ENCODE measurements at regions not wholly inside any gene's neighbourhood (a gene's known extent, or its start where the extent isn't known, plus 50 kb on each side); places are given as distances from the start of the nearest gene placed in this dataset.
"Not testable (repeated sequence)": the region's sequence is repeated elsewhere in the genome, so short reads cannot be mapped to it uniquely, and the experiment has no call there.

DNA sequence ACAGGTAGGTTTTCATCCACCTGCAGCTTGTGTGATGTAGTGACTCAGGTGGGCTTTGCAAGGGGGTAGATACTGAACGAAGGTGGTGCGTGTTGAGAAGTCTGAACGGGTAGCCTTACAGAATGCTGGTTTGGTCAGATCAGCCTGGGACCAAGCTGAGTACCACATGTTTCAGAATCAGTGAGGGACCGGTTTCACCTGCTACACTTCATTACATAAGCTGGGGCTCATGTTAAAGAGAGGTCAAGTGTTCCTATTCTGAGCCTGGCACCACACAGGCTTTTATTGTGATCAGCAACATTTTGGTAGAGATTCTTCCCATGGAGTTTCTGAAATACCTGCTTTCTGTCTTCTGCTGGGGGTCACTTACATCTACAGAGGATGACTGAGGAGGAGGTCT, 207.4 kb upstream of the EEF2KMT start:
- no peaks in the 10 kb centered on the region for H3K36me3 ChIP-seq (ENCODE audit: low read depth)
- ATAC-seq (ENCODE audit: low read depth) (no peak), DNase-seq (ENCODE audit: low spot score) (no peak)
- TF ChIP-seq, protein P1, sequence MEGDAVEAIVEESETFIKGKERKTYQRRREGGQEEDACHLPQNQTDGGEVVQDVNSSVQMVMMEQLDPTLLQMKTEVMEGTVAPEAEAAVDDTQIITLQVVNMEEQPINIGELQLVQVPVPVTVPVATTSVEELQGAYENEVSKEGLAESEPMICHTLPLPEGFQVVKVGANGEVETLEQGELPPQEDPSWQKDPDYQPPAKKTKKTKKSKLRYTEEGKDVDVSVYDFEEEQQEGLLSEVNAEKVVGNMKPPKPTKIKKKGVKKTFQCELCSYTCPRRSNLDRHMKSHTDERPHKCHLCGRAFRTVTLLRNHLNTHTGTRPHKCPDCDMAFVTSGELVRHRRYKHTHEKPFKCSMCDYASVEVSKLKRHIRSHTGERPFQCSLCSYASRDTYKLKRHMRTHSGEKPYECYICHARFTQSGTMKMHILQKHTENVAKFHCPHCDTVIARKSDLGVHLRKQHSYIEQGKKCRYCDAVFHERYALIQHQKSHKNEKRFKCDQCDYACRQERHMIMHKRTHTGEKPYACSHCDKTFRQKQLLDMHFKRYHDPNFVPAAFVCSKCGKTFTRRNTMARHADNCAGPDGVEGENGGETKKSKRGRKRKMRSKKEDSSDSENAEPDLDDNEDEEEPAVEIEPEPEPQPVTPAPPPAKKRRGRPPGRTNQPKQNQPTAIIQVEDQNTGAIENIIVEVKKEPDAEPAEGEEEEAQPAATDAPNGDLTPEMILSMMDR (IDR thresholded peaks at IDR 0.05; ENCODE audit: poor library complexity, severe bottlenecking): no peak
- no peak overlapping the region for H3K27ac ChIP-seq (ENCODE audit: poor library complexity, severe bottlenecking)
- H3K4me1 ChIP-seq (ENCODE audit: insufficient read depth, poor library complexity, severe bottlenecking): no peaks in the 10 kb centered on the region
- H3K27me3 ChIP-seq (ENCODE audit: insufficient read depth, poor library complexity, severe bottlenecking): no peaks in the 10 kb centered on the region
- no peaks in the 10 kb centered on the region for H3K9me3 ChIP-seq (ENCODE audit: severe bottlenecking)
- H3K4me3 ChIP-seq (ENCODE audit: severe bottlenecking): no peak overlapping the region

DNA sequence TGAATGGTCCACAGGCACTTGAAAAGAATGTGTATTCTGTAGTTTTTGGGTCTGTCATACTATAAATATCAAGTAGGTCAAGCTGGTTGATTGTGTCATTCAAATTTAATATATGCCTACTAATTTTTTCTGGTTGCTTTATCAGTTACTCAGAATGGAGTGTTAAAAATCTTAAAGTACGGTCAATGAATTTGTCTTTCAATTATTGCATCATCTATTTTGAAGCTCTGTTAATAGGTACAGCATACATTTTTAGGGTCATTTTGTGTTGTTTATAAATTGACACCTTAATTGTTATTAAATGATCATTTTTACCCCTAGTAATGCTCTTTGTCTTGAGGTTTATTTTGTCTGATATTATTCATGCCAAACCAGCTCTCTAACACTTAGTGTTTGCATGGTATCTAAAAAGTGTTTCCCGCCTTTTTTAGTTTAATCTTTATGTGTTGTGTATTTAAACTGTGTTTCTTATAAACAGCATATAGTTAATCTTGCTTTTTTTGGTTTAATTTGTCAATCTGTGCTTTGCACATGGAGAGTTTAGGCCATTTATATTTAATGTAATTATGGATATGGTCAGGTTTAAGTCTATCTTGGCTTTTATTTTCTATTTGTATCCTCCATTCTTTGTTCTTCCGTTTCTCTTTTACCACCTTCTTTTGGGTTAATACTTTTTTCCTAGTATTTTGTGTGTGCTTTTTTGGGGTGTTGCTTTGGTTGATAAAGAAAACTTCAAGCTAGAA, 204.9 kb upstream of the EEF2KMT start:
- no peaks in the 10 kb centered on the region for H3K9me3 ChIP-seq (ENCODE audit: severe bottlenecking)
- TF ChIP-seq, protein P1 (IDR thresholded peaks at IDR 0.05; ENCODE audit: poor library complexity, severe bottlenecking): no peak
- ATAC-seq (ENCODE audit: low read depth) (no peak), DNase-seq (ENCODE audit: low spot score) (no peak)
- no peak overlapping the region for H3K4me3 ChIP-seq (ENCODE audit: severe bottlenecking)
- H3K36me3 ChIP-seq (ENCODE audit: low read depth): no peaks in the 10 kb centered on the region
- H3K27ac ChIP-seq (ENCODE audit: poor library complexity, severe bottlenecking): no peak overlapping the region
- no peaks in the 10 kb centered on the region for H3K4me1 ChIP-seq (ENCODE audit: insufficient read depth, poor library complexity, severe bottlenecking)
- H3K27me3 ChIP-seq (ENCODE audit: insufficient read depth, poor library complexity, severe bottlenecking): no peaks in the 10 kb centered on the region

DNA sequence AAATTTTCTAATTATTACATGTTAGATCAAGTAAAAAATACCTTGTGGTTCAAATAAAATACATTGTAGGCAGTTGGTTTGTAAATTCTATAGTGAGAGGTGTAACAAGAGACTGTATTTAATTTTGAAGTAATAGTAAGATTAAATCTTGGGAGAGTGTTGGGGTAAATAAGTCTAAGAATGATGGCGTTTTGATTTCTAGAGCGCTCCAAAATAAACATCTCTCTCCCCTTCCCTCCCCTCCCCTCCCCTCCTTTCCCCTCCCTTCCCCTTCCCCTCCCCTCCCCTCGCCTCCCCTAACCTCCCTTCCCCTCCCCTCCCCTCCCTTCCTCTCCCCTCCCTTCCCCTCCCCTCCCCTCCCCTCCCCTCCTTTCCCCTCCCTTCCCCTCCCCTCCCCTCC, 200.6 kb upstream of the EEF2KMT start:
- no peak overlapping the region for H3K4me3 ChIP-seq (ENCODE audit: severe bottlenecking)
- H3K9me3 ChIP-seq (ENCODE audit: severe bottlenecking): no peaks in the 10 kb centered on the region
- H3K27me3 ChIP-seq (ENCODE audit: insufficient read depth, poor library complexity, severe bottlenecking): no peaks in the 10 kb centered on the region
- TF ChIP-seq, protein P1 (IDR thresholded peaks at IDR 0.05; ENCODE audit: poor library complexity, severe bottlenecking): no peak
- H3K27ac ChIP-seq (ENCODE audit: poor library complexity, severe bottlenecking): no peak overlapping the region
- H3K36me3 ChIP-seq (ENCODE audit: low read depth): no peaks in the 10 kb centered on the region
- no peaks in the 10 kb centered on the region for H3K4me1 ChIP-seq (ENCODE audit: insufficient read depth, poor library complexity, severe bottlenecking)
- DNase-seq (ENCODE audit: low spot score): no peak
- no peak for ATAC-seq (ENCODE audit: low read depth)

DNA sequence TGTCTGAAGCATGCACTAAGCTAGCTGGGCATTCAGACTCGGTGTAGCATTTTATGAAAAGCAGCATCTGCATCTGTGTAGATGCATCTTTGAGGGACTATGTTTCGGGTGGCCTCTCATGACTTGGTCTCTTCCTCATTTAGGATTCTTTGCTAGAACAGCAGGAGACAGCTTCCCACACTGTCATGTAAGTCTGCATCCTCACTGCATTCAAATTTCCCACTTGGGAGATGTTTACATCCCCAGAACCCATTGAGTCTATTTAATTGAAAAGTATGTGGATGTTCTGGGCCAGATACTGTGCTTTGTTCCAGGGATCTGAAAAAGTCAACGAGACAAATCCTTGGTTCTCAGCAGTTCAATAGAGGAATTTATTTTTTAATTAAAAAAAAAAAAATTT, 198.6 kb upstream of the EEF2KMT start:
- Histone ChIP-seq H3K9me3 (ENCODE audit: severe bottlenecking) (no peaks in the 10 kb centered on the region), H3K36me3 (ENCODE audit: low read depth) (no peaks in the 10 kb centered on the region), H3K27me3 (ENCODE audit: insufficient read depth, poor library complexity, severe bottlenecking) (no peaks in the 10 kb centered on the region), H3K4me1 (ENCODE audit: insufficient read depth, poor library complexity, severe bottlenecking) (no peaks in the 10 kb centered on the region), H3K27ac (ENCODE audit: poor library complexity, severe bottlenecking) (no peak overlapping the region), H3K4me3 (ENCODE audit: severe bottlenecking) (no peak overlapping the region)
- ATAC-seq (ENCODE audit: low read depth) (no peak), DNase-seq (ENCODE audit: low spot score) (no peak)
- TF ChIP-seq, protein P1 (IDR thresholded peaks at IDR 0.05; ENCODE audit: poor library complexity, severe bottlenecking): no peak

DNA sequence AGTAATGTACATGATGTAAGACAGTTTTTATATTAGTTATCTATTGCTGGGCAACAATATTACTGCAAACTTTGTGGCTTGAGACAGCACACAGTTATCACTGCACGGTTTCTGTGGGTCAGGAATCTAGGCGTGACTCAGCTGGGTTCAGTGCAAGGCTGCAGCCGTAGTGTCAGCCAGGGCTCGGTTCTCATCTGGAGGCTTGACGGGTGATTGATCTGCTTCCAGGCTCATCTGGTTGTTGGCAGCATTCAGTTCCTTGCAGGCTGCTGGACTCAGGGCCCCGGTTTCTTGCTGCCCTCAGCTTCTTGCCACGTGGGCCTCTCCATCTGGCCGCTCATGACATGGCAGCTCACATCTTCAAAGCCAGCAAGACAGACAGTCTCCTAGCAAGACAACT, 197.7 kb upstream of the EEF2KMT start:
- not testable (repeated sequence) for DNase-seq (ENCODE audit: low spot score); H3K9me3 ChIP-seq (ENCODE audit: severe bottlenecking); H3K4me3 ChIP-seq (ENCODE audit: severe bottlenecking); H3K4me1 ChIP-seq (ENCODE audit: insufficient read depth, poor library complexity, severe bottlenecking); ATAC-seq (ENCODE audit: low read depth); H3K27me3 ChIP-seq (ENCODE audit: insufficient read depth, poor library complexity, severe bottlenecking); H3K36me3 ChIP-seq (ENCODE audit: low read depth); H3K27ac ChIP-seq (ENCODE audit: poor library complexity, severe bottlenecking)

DNA sequence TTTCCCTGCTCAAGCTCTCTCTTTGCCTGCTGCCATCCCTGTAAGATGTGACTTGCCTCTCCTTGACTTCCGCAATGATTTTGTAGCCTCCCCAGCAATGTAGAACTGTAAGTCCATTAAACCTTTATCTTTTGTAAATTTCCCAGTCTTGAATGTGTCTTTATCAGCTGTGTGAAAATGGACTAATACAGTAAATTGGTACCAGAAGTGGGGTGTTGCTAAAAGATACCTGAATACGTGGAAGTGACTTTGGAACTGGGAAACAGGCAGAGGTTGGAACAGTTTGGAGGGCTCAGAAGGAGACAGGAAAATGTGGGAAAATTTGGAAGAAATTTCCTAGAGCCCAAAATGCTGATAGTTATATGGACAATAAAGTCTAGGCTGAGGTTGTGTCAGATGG, 184.6 kb upstream of the EEF2KMT start:
- H3K4me3 ChIP-seq (ENCODE audit: severe bottlenecking); H3K36me3 ChIP-seq (ENCODE audit: low read depth); H3K9me3 ChIP-seq (ENCODE audit: severe bottlenecking); H3K27ac ChIP-seq (ENCODE audit: poor library complexity, severe bottlenecking); H3K4me1 ChIP-seq (ENCODE audit: insufficient read depth, poor library complexity, severe bottlenecking); DNase-seq (ENCODE audit: low spot score); H3K27me3 ChIP-seq (ENCODE audit: insufficient read depth, poor library complexity, severe bottlenecking); ATAC-seq (ENCODE audit: low read depth): not testable (repeated sequence)
